DND-41 (cell line): ENCODE measurements at regions not wholly inside any gene's neighbourhood (a gene's known extent, or its start where the extent isn't known, plus 50 kb on each side); places are given as distances from the start of the nearest gene placed in this dataset.

Source experiments
- ATAC-seq: fragments of 200-7000 bp; cut with Tn5 transposase; 3 replicates; pipeline ENCODE4 v1.9.1; 2021; ENCODE audit warnings: low read depth; ENCODE audit not compliant: insufficient read depth
- DNase-seq: peaks from one replicate; pipeline ENCODE4 v3.0.0-alpha.2; 2020
- H2AFZ ChIP-seq: 2 replicates; pipeline ENCODE4 v1.6.0; 2012; ENCODE audit warnings: low read depth, low read length
- H3K27ac ChIP-seq: 2 replicates; pipeline ENCODE4 v1.5.1; 2012; ENCODE audit warnings: low read length, inconsistent platforms
- H3K27me3 ChIP-seq: fragments of 200-600 bp; sonication (generic); 2 replicates; pipeline ENCODE4 v1.6.0; 2012; ENCODE audit warnings: low read length, mild to moderate bottlenecking, inconsistent platforms; ENCODE audit not compliant: insufficient read depth, poor library complexity
- H3K36me3 ChIP-seq: 2 replicates; pipeline ENCODE4 v1.5.1; 2012; ENCODE audit warnings: low read length, inconsistent platforms; ENCODE audit not compliant: insufficient read depth
- H3K4me1 ChIP-seq: 2 replicates; pipeline ENCODE4 v1.5.1; 2012; ENCODE audit warnings: mild to moderate bottlenecking, low read length; ENCODE audit not compliant: insufficient read depth
- H3K4me2 ChIP-seq: 2 replicates; pipeline ENCODE4 v1.6.0; 2012; ENCODE audit warnings: mild to moderate bottlenecking, moderate library complexity, low read length, inconsistent platforms; ENCODE audit not compliant: insufficient read depth
- H3K4me3 ChIP-seq, 2 experiments: fragments of 200-600 bp in 1 of 2; shearing (Covaris generic) in 1 of 2; 2 replicates each; pipeline ENCODE4 v1.5.1; 2012 to 2016; ENCODE audit warnings: inconsistent platforms in 2 of 2, low read length in 2 of 2, mild to moderate bottlenecking in 2 of 2, low read depth in 1 of 2, moderate library complexity in 1 of 2
- H3K79me2 ChIP-seq: 2 replicates; pipeline ENCODE4 v1.6.0; 2012; ENCODE audit warnings: low read length, inconsistent platforms; ENCODE audit not compliant: insufficient read depth
- H3K9ac ChIP-seq: 2 replicates; pipeline ENCODE4 v1.6.0; 2012; ENCODE audit warnings: low read depth, mild to moderate bottlenecking, inconsistent platforms, low read length, moderate library complexity
- H3K9me3 ChIP-seq: 2 replicates; pipeline ENCODE4 v1.5.1; 2012; ENCODE audit warnings: low read length, moderate library complexity, mild to moderate bottlenecking, inconsistent platforms; ENCODE audit not compliant: insufficient read depth, severe bottlenecking
- H4K20me1 ChIP-seq: 2 replicates; pipeline ENCODE4 v1.6.0; 2012; ENCODE audit warnings: low read length; ENCODE audit not compliant: insufficient read depth
- EZH2 ChIP-seq: IDR thresholded peaks from 3 replicates; pipeline ENCODE4 v1.6.1; 2012; ENCODE audit warnings: borderline replicate concordance, low read depth, mild to moderate bottlenecking, moderate library complexity, low read length, inconsistent platforms; ENCODE audit not compliant: severe bottlenecking
- TF ChIP-seq, protein P1 (sequence below): IDR thresholded peaks from 2 replicates; pipeline ENCODE4 v1.5.1; 2012; ENCODE audit warnings: borderline replicate concordance, low read length, moderate library complexity, mild to moderate bottlenecking; ENCODE audit not compliant: poor library complexity, severe bottlenecking; ENCODE audit errors: extremely low read depth

DNA sequence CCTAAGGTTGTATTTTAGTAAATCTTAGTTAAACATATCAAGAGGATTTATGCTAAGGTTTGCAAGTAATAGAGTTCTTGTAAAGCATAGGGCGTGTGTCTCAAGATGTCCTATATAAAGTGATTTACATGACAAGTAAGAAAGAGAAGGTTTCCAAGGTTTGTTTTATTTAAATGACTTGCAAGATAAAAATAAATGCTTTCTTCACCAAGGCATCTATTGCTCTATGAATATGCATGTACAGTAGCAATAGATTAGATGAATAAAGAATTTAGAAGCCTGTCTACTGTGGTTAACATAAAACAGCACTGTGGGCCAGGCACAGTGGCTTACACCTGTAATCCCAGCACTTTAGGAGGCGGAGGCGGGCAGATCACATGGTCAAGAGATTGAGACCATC lies 466.4 kb upstream of the IL12A start:
- Histone ChIP-seq H3K27me3 (peaks cover 2% of the 10 kb centered on the region), H3K9me3 (no peaks in the 10 kb centered on the region), H3K27ac (no peak overlapping the region), H3K4me1 (no peaks in the 10 kb centered on the region), H3K4me2 (no peak overlapping the region), H3K4me3 (no peak overlapping the region), H3K79me2 (no peaks in the 10 kb centered on the region), H4K20me1 (no peaks in the 10 kb centered on the region), H2AFZ (no peak overlapping the region), H3K9ac (no peak overlapping the region), H3K36me3 (no peaks in the 10 kb centered on the region)
- DNase-seq (no peak), ATAC-seq (no peak)
- no peak for TF ChIP-seq EZH2
- TF ChIP-seq, protein P1, sequence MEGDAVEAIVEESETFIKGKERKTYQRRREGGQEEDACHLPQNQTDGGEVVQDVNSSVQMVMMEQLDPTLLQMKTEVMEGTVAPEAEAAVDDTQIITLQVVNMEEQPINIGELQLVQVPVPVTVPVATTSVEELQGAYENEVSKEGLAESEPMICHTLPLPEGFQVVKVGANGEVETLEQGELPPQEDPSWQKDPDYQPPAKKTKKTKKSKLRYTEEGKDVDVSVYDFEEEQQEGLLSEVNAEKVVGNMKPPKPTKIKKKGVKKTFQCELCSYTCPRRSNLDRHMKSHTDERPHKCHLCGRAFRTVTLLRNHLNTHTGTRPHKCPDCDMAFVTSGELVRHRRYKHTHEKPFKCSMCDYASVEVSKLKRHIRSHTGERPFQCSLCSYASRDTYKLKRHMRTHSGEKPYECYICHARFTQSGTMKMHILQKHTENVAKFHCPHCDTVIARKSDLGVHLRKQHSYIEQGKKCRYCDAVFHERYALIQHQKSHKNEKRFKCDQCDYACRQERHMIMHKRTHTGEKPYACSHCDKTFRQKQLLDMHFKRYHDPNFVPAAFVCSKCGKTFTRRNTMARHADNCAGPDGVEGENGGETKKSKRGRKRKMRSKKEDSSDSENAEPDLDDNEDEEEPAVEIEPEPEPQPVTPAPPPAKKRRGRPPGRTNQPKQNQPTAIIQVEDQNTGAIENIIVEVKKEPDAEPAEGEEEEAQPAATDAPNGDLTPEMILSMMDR, result no peak

DNA sequence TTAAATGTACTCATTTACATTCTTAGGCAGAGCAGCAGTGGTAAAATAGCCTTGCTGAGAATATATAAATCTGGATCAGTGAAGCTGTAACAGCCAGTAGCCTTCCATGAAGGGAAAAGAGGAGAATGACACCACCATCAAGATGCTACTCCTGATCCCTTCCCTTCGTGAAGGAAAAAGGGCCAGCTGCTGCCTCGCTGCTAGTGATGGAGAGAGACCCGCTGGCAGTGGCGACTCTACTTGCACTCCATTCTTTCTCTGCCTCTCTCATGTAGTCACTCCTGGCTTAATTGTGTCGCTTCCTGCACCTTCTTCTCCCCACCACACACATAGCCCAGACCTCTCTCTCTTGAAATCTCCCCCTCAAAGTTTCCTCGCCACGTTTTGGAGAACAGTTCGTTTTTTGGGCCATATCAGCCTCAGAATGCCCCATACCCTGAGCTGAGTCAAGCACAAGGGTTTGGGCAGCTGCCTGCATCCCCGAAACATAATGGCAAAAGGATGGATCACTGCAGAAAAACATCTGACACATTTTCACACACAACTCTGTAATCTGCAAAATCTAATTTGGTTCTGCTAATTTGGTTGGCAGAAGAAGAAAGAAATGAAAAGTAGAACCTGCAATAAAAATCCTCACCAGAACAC lies 460.3 kb upstream of the IL12A start:
- ATAC-seq, result no peak
- Histone ChIP-seq H3K79me2 (no peaks in the 10 kb centered on the region), H3K4me1 (no peaks in the 10 kb centered on the region), H3K27me3 (peaks cover 2% of the 10 kb centered on the region), H3K27ac (no peak overlapping the region), H4K20me1 (no peaks in the 10 kb centered on the region; the same call in 1 of the 2 replicates), H3K9me3 (no peaks in the 10 kb centered on the region), H3K4me2 (no peak overlapping the region), H3K36me3 (no peaks in the 10 kb centered on the region), H3K4me3 (no peak overlapping the region), H3K9ac (no peak overlapping the region), H2AFZ (no peak overlapping the region)
- TF ChIP-seq, protein P1, result no peak
- no peak for TF ChIP-seq EZH2
- DNase-seq, result no peak

DNA sequence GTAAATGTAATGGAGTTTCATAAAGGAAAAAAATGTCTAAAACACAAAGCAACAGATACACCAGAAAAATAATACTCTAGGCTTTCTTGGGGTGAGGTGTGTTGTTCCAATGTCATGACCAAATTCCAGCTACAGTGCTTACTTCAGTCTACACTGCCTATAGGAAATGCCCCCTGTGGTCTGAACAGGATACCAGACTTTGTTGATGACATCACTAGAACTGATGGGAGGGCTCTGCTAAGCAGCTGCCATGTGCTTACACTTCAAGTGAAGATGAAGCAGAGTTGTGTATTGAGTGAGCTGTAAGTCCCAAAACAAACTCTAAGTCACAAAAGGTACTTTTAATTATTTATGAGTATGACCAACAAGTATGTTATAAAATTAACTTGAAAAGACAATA lies 456.1 kb upstream of the IL12A start:
- H3K27me3 ChIP-seq, result no peaks in the 10 kb centered on the region
- no peaks in the 10 kb centered on the region; the same call in 1 of the 2 replicates for H4K20me1 ChIP-seq
- DNase-seq (no peak), ATAC-seq (peak; percentile 56; the same call in 2 of the 3 replicates)
- no peak overlapping the region for H3K27ac ChIP-seq
- no peak overlapping the region for H3K9ac ChIP-seq
- H3K9me3 ChIP-seq, result no peaks in the 10 kb centered on the region
- H3K4me2 ChIP-seq, result no peak overlapping the region
- H3K4me3 ChIP-seq, result no peak overlapping the region
- H3K79me2 ChIP-seq, result no peaks in the 10 kb centered on the region
- no peak overlapping the region for H2AFZ ChIP-seq
- H3K4me1 ChIP-seq, result no peaks in the 10 kb centered on the region
- TF ChIP-seq, protein P1, result no peak
- no peak for TF ChIP-seq EZH2
- no peaks in the 10 kb centered on the region for H3K36me3 ChIP-seq

DNA sequence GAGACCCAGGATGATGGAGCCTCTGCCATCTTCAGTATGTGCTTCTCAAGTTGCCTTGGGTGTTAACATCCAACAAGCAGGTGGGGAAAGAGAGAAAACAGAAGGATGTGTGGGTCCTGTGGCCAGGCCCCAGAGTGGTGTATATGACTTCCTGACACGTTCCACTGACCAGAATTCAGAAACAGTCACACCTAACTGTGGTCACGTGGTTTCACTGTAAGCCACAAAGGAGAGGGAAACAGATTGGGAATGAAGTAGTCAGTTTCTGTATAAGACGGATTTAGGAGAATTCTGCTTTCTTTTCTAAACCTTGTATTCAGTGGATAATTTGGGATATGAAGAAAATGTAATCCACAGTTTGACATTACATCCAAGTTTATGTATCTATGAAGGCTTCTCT lies 454.1 kb upstream of the IL12A start:
- H3K4me1 ChIP-seq, result no peaks in the 10 kb centered on the region
- H3K27me3 ChIP-seq, result no peaks in the 10 kb centered on the region
- TF ChIP-seq, protein P1, result no peak
- no peak for TF ChIP-seq EZH2
- no peak overlapping the region for H3K9ac ChIP-seq
- no peaks in the 10 kb centered on the region for H3K79me2 ChIP-seq
- no peaks in the 10 kb centered on the region for H3K9me3 ChIP-seq
- no peak overlapping the region for H2AFZ ChIP-seq
- no peak overlapping the region for H3K27ac ChIP-seq
- DNase-seq (no peak), ATAC-seq (no peak)
- H3K36me3 ChIP-seq, result no peaks in the 10 kb centered on the region
- H3K4me2 ChIP-seq, result no peak overlapping the region
- H4K20me1 ChIP-seq, result no peaks in the 10 kb centered on the region; the same call in 1 of the 2 replicates
- H3K4me3 ChIP-seq, result no peak overlapping the region
